ENCODE measurements at regions not wholly inside any gene's neighbourhood (a gene's known extent, or its start where the extent isn't known, plus 50 kb on each side); places are given as distances from the start of the nearest gene placed in this dataset.

- Histone ChIP-seq H3K4me1 (ENCODE audit: control insufficient read depth, insufficient read depth, low read length) (no peaks in the 10 kb centered on the region), H3K27ac (ENCODE audit: low read length) (no peak overlapping the region), H3K4me3 (ENCODE audit: low read length) (no peak overlapping the region), H3K36me3 (ENCODE audit: control insufficient read depth, insufficient read depth, low read length) (no peaks in the 10 kb centered on the region), H3K9me3 (ENCODE audit: control insufficient read depth, insufficient read depth, low read length) (no peaks in the 10 kb centered on the region), H3K27me3 (ENCODE audit: control insufficient read depth, insufficient read depth, low read length) (no peaks in the 10 kb centered on the region)
- DNase-seq (ENCODE audit: low read depth, low spot score) = no peak
- 100% methylated on average over 1 of the region's 1 CpG for WGBS (ENCODE audit: insufficient coverage, insufficient read length)
Observed at GRCh38 chr13:62096652-62097051, 681.0 kb upstream of the PCDH20 start.

- DNase-seq (ENCODE audit: low read depth, low spot score) = no peak
- no peaks in the 10 kb centered on the region for H3K4me1 ChIP-seq (ENCODE audit: control insufficient read depth, insufficient read depth, low read length)
- H3K27ac ChIP-seq (ENCODE audit: low read length) = no peak overlapping the region
- H3K4me3 ChIP-seq (ENCODE audit: low read length) = no peak overlapping the region
- no peaks in the 10 kb centered on the region for H3K36me3 ChIP-seq (ENCODE audit: control insufficient read depth, insufficient read depth, low read length)
- no peaks in the 10 kb centered on the region for H3K27me3 ChIP-seq (ENCODE audit: control insufficient read depth, insufficient read depth, low read length)
- no peaks in the 10 kb centered on the region for H3K9me3 ChIP-seq (ENCODE audit: control insufficient read depth, insufficient read depth, low read length)
- WGBS (ENCODE audit: insufficient coverage, insufficient read length) = no CpG with 5 or more reads among the region's 1 CpG
Observed at GRCh38 chr13:62094932-62095331, 679.3 kb upstream of the PCDH20 start.

- no CpG with 5 or more reads among the region's 5 CpGs for WGBS (ENCODE audit: insufficient coverage, insufficient read length)
- DNase-seq (ENCODE audit: low read depth, low spot score) = no peak
- Histone ChIP-seq H3K4me3 (ENCODE audit: low read length) (no peak overlapping the region), H3K27ac (ENCODE audit: low read length) (no peak overlapping the region), H3K9me3 (ENCODE audit: control insufficient read depth, insufficient read depth, low read length) (no peaks in the 10 kb centered on the region), H3K27me3 (ENCODE audit: control insufficient read depth, insufficient read depth, low read length) (no peaks in the 10 kb centered on the region), H3K36me3 (ENCODE audit: control insufficient read depth, insufficient read depth, low read length) (no peaks in the 10 kb centered on the region), H3K4me1 (ENCODE audit: control insufficient read depth, insufficient read depth, low read length) (no peaks in the 10 kb centered on the region)
Observed at GRCh38 chr13:62093984-62094780, 678.5 kb upstream of the PCDH20 start.

GRCh38 chr13:62092949-62093348 lies 677.3 kb upstream of the PCDH20 start:
- no peak for DNase-seq (ENCODE audit: low read depth, low spot score)
- Histone ChIP-seq H3K4me1 (ENCODE audit: control insufficient read depth, insufficient read depth, low read length) (no peaks in the 10 kb centered on the region), H3K27ac (ENCODE audit: low read length) (no peak overlapping the region), H3K36me3 (ENCODE audit: control insufficient read depth, insufficient read depth, low read length) (no peaks in the 10 kb centered on the region), H3K9me3 (ENCODE audit: control insufficient read depth, insufficient read depth, low read length) (no peaks in the 10 kb centered on the region), H3K4me3 (ENCODE audit: low read length) (no peak overlapping the region), H3K27me3 (ENCODE audit: control insufficient read depth, insufficient read depth, low read length) (no peaks in the 10 kb centered on the region)
- no CpG with 5 or more reads among the region's 2 CpGs for WGBS (ENCODE audit: insufficient coverage, insufficient read length)

- H3K4me1 ChIP-seq (ENCODE audit: control insufficient read depth, insufficient read depth, low read length) = no peaks in the 10 kb centered on the region
- H3K27me3 ChIP-seq (ENCODE audit: control insufficient read depth, insufficient read depth, low read length) = no peaks in the 10 kb centered on the region
- H3K27ac ChIP-seq (ENCODE audit: low read length) = no peak overlapping the region
- H3K4me3 ChIP-seq (ENCODE audit: low read length) = no peak overlapping the region
- DNase-seq (ENCODE audit: low read depth, low spot score) = no peak
- no CpG with 5 or more reads among the region's 3 CpGs for WGBS (ENCODE audit: insufficient coverage, insufficient read length)
- H3K9me3 ChIP-seq (ENCODE audit: control insufficient read depth, insufficient read depth, low read length) = no peaks in the 10 kb centered on the region
- H3K36me3 ChIP-seq (ENCODE audit: control insufficient read depth, insufficient read depth, low read length) = no peaks in the 10 kb centered on the region
Observed at GRCh38 chr13:62092536-62092935, 676.9 kb upstream of the PCDH20 start.

- H3K4me3 ChIP-seq (ENCODE audit: low read length) = no peak overlapping the region
- H3K36me3 ChIP-seq (ENCODE audit: control insufficient read depth, insufficient read depth, low read length) = no peaks in the 10 kb centered on the region
- no peak overlapping the region for H3K27ac ChIP-seq (ENCODE audit: low read length)
- H3K4me1 ChIP-seq (ENCODE audit: control insufficient read depth, insufficient read depth, low read length) = no peaks in the 10 kb centered on the region
- no peaks in the 10 kb centered on the region for H3K9me3 ChIP-seq (ENCODE audit: control insufficient read depth, insufficient read depth, low read length)
- H3K27me3 ChIP-seq (ENCODE audit: control insufficient read depth, insufficient read depth, low read length) = no peaks in the 10 kb centered on the region
- DNase-seq (ENCODE audit: low read depth, low spot score) = no peak
Observed at GRCh38 chr13:62088165-62088564, 672.5 kb upstream of the PCDH20 start.

- DNase-seq (ENCODE audit: low read depth, low spot score) = no peak
- WGBS (ENCODE audit: insufficient coverage, insufficient read length) = no CpG with 5 or more reads among the region's 4 CpGs
- H3K27me3 ChIP-seq (ENCODE audit: control insufficient read depth, insufficient read depth, low read length) = no peaks in the 10 kb centered on the region
- no peaks in the 10 kb centered on the region for H3K36me3 ChIP-seq (ENCODE audit: control insufficient read depth, insufficient read depth, low read length)
- no peaks in the 10 kb centered on the region for H3K9me3 ChIP-seq (ENCODE audit: control insufficient read depth, insufficient read depth, low read length)
- H3K4me3 ChIP-seq (ENCODE audit: low read length) = no peak overlapping the region
- no peak overlapping the region for H3K27ac ChIP-seq (ENCODE audit: low read length)
- no peaks in the 10 kb centered on the region for H3K4me1 ChIP-seq (ENCODE audit: control insufficient read depth, insufficient read depth, low read length)
Observed at GRCh38 chr13:62087124-62087523, 671.5 kb upstream of the PCDH20 start.

GRCh38 chr13:62085337-62086229 lies 669.9 kb upstream of the PCDH20 start:
- no peaks in the 10 kb centered on the region for H3K4me1 ChIP-seq (ENCODE audit: control insufficient read depth, insufficient read depth, low read length)
- H3K4me3 ChIP-seq (ENCODE audit: low read length) = no peak overlapping the region
- no peak overlapping the region for H3K27ac ChIP-seq (ENCODE audit: low read length)
- H3K27me3 ChIP-seq (ENCODE audit: control insufficient read depth, insufficient read depth, low read length) = no peaks in the 10 kb centered on the region
- no peak for DNase-seq (ENCODE audit: low read depth, low spot score)
- H3K9me3 ChIP-seq (ENCODE audit: control insufficient read depth, insufficient read depth, low read length) = no peaks in the 10 kb centered on the region
- H3K36me3 ChIP-seq (ENCODE audit: control insufficient read depth, insufficient read depth, low read length) = no peaks in the 10 kb centered on the region
- no CpG with 5 or more reads among the region's 5 CpGs for WGBS (ENCODE audit: insufficient coverage, insufficient read length)

GRCh38 chr13:62084728-62085127 lies 669.1 kb upstream of the PCDH20 start:
- DNase-seq (ENCODE audit: low read depth, low spot score) = no peak
- Histone ChIP-seq H3K27ac (ENCODE audit: low read length) (no peak overlapping the region), H3K4me1 (ENCODE audit: control insufficient read depth, insufficient read depth, low read length) (no peaks in the 10 kb centered on the region), H3K9me3 (ENCODE audit: control insufficient read depth, insufficient read depth, low read length) (no peaks in the 10 kb centered on the region), H3K36me3 (ENCODE audit: control insufficient read depth, insufficient read depth, low read length) (no peaks in the 10 kb centered on the region), H3K4me3 (ENCODE audit: low read length) (no peak overlapping the region), H3K27me3 (ENCODE audit: control insufficient read depth, insufficient read depth, low read length) (no peaks in the 10 kb centered on the region)

- no peak for DNase-seq (ENCODE audit: low read depth, low spot score)
- Histone ChIP-seq H3K27ac (ENCODE audit: low read length) (no peak overlapping the region), H3K4me3 (ENCODE audit: low read length) (no peak overlapping the region), H3K4me1 (ENCODE audit: control insufficient read depth, insufficient read depth, low read length) (no peaks in the 10 kb centered on the region), H3K27me3 (ENCODE audit: control insufficient read depth, insufficient read depth, low read length) (no peaks in the 10 kb centered on the region), H3K36me3 (ENCODE audit: control insufficient read depth, insufficient read depth, low read length) (no peaks in the 10 kb centered on the region), H3K9me3 (ENCODE audit: control insufficient read depth, insufficient read depth, low read length) (no peaks in the 10 kb centered on the region)
- 100% methylated on average over 1 of the region's 4 CpGs for WGBS (ENCODE audit: insufficient coverage, insufficient read length)
Observed at GRCh38 chr13:62067821-62068220, 652.2 kb upstream of the PCDH20 start.

All from iPS DF 6.9 (cell line).